Retinal pigment epithelial cell (primary cell): ENCODE measurements at regions not wholly inside any gene's neighbourhood (a gene's known extent, or its start where the extent isn't known, plus 50 kb on each side); places are given as distances from the start of the nearest gene placed in this dataset.

ENCODE experiments used
- DNase-seq: peaks from one replicate; pipeline ENCODE4 v3.0.0-alpha.2; 2010; ENCODE audit warnings: low read depth
- H3K4me3 ChIP-seq: 2 replicates; pipeline ENCODE4 v1.5.1; 2011; ENCODE audit warnings: mild to moderate bottlenecking, low read length, control low read depth, moderate library complexity
- CTCF ChIP-seq: conservative IDR thresholded peaks from 2 replicates; pipeline ENCODE4 v1.5.1; 2011; ENCODE audit warnings: low read depth, low read length, control low read depth, inconsistent platforms

DNA sequence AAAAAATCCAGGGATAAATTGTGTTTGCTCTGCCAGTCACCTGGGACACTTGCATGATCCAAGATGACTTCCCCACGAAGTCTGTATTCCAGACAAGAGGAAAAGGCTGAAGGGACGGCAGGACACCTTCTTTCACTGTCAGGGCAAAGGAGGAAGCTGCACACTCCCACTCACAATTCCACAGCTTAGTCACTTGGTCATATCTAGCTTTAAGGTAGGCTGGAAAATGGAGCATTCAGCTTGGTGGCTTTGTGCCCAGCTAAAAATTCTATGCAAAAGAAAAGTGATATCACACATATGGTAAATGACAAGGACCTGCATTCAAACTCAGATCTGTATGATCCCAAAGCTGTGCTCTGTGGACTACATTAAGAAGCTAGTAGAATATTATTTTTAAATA is 109.2 kb upstream of the TPM1 start:
- no peak for TF ChIP-seq CTCF
- H3K4me3 ChIP-seq: no peak overlapping the region
- no peak for DNase-seq

GRCh38 chr15:62934236-62934971 is 108.1 kb upstream of the TPM1 start:
- DNase-seq: no peak
- TF ChIP-seq CTCF: no peak
- H3K4me3 ChIP-seq: no peak overlapping the region

DNA sequence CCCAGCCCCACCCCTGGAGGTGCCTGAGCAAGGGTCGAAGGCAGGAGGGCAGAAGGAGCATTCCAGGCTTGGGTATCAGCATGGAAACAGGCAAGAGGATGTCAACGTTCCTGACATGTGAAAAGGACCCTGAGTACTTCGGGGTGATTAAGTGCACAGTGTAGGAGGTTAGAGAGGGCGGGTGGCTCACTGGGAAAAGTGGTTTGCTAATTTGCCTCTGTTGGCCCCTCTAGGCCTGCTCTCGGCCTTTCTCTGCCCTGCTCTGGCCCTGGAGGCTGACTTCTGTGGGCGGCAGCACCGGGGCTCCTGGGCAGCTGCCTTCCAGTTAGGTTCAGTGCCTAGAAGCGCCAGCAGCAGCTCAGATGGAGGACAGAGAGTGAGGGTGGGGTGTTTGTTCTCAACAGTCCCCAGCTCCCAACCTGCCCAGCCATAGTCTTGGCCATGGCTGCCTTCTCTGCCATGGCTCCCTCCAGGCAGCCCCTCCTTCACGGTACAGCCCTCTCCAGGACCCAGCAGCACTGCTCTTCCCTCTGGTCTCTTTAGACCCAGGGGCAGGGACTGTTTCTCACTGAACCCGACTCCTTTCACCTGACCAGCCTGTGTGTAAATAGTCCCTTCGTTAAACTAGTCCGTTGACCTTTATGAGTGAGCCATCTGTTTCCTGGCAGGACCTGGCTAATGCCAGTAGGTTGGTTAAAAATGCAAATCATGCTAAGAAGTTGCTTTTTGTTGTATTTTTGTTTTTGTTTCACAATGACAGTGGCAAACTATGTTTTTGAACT is 107.1 kb upstream of the TPM1 start:
- TF ChIP-seq CTCF: no peak
- DNase-seq: no peak
- H3K4me3 ChIP-seq: no peak overlapping the region

GRCh38 chr15:62938825-62939224 is 103.7 kb upstream of the TPM1 start:
- no peak overlapping the region for H3K4me3 ChIP-seq
- DNase-seq: no peak
- TF ChIP-seq CTCF: no peak

- no peak overlapping the region for H3K4me3 ChIP-seq
- TF ChIP-seq CTCF: no peak
- DNase-seq: no peak
These were observed 102.3 kb upstream of the TPM1 start for GRCh38 chr15:62940093-62940754.

- no peak overlapping the region for H3K4me3 ChIP-seq
- peak; percentile 80 for DNase-seq
- no peak for TF ChIP-seq CTCF
These were observed 101.7 kb upstream of the TPM1 start for GRCh38 chr15:62940755-62941361.
